H1 (cell line): ENCODE measurements at regions not wholly inside any gene's neighbourhood (a gene's known extent, or its start where the extent isn't known, plus 50 kb on each side); places are given as distances from the start of the nearest gene placed in this dataset.

Source experiments
- CTCF ChIA-PET: fragments of 300-600 bp; sonication (Branson Sonifier 250); formaldehyde crosslinking; loops from one replicate; lab custom pipeline; 2021; ENCODE audit not compliant: partially characterized antibody; lab: Charles Lee
- POLR2A ChIA-PET: fragments of 300-600 bp; sonication (Branson Sonifier 250); formaldehyde crosslinking; loops from one replicate; lab custom pipeline; 2021; ENCODE audit warnings: inconsistent platforms; ENCODE audit not compliant: partially characterized antibody; lab: Charles Lee
- DNase-seq, 2 experiments: peaks; one replicate each; pipeline versions ENCODE4 v3.0.0 to v3.0.0-alpha.2; 2010 to 2022; ENCODE audit warnings: low spot score in 2 of 2, low read depth in 1 of 2, mixed read lengths in 1 of 2
- FAIRE-seq: peaks from 2 replicates; lab custom pipeline; 2011; peaks lifted over from hg19 to GRCh38; lab: Jason Lieb, UNC
- H2AFZ ChIP-seq: 2 replicates; pipeline ENCODE4 v1.8.1; 2012; ENCODE audit warnings: low read length, inconsistent platforms
- H2AK5ac ChIP-seq: 2 replicates; pipeline ENCODE4 v1.6.1; 2013; ENCODE audit warnings: low read depth, low read length
- H2BK120ac ChIP-seq: replicated peaks from 2 replicates; pipeline ENCODE3; 2013; ENCODE audit warnings: low read depth, low read length, inconsistent platforms
- H2BK12ac ChIP-seq: 2 replicates; pipeline ENCODE4 v1.6.1; 2013; ENCODE audit warnings: low read depth, low read length
- H2BK15ac ChIP-seq: 2 replicates; pipeline ENCODE4 v1.6.1; 2013; ENCODE audit warnings: low read length
- H2BK20ac ChIP-seq: 2 replicates; pipeline ENCODE4 v1.6.1; 2013; ENCODE audit warnings: low read length
- H2BK5ac ChIP-seq: 2 replicates; pipeline ENCODE4 v1.6.1; 2013; ENCODE audit warnings: low read depth, low read length
- H3K14ac ChIP-seq: 2 replicates; pipeline ENCODE4 v1.6.1; 2013; ENCODE audit warnings: inconsistent platforms; ENCODE audit not compliant: insufficient read length
- H3K18ac ChIP-seq: 2 replicates; pipeline ENCODE4 v1.6.1; 2013; ENCODE audit warnings: low read length; ENCODE audit errors: extremely low read depth
- H3K23ac ChIP-seq: 2 replicates; pipeline ENCODE4 v1.6.1; 2013; ENCODE audit warnings: inconsistent platforms; ENCODE audit not compliant: insufficient read length
- H3K23me2 ChIP-seq: 2 replicates; pipeline ENCODE4 v1.6.1; 2013; ENCODE audit warnings: low read depth, low read length
- H3K27ac ChIP-seq: 2 replicates; pipeline ENCODE4 v1.6.1; 2011; ENCODE audit warnings: low read depth, low read length, inconsistent platforms
- H3K27me3 ChIP-seq, 4 experiments: replicated peaks in 1 of 4; 1 replicate in 1 of 4; 2 replicates in 3 of 4; pipeline versions ENCODE4 v1.6.1 to v1.8.1; 2011 to 2013; ENCODE audit warnings: low read length in 3 of 4, mild to moderate bottlenecking in 3 of 4, inconsistent platforms in 2 of 4, mixed read lengths in 2 of 4, moderate library complexity in 1 of 4; ENCODE audit not compliant: control insufficient read depth in 3 of 4, insufficient read depth in 3 of 4; ENCODE audit errors: extremely low read depth in 1 of 4
- H3K36me3 ChIP-seq, 4 experiments: 2 replicates each; pipeline versions ENCODE4 v1.6.1 to v1.8.1; 2011 to 2013; ENCODE audit warnings: mild to moderate bottlenecking in 4 of 4, low read length in 3 of 4, moderate library complexity in 2 of 4, control low read depth in 1 of 4, inconsistent platforms in 1 of 4; ENCODE audit not compliant: insufficient read depth in 4 of 4, control insufficient read depth in 2 of 4
- H3K4ac ChIP-seq: replicated peaks from 2 replicates; pipeline ENCODE3; 2013; ENCODE audit warnings: low read length, low read depth, mixed read lengths, inconsistent platforms; ENCODE audit not compliant: insufficient read length
- H3K4me1 ChIP-seq, 4 experiments: replicated peaks in 1 of 4; 1 replicate in 1 of 4; 2 replicates in 3 of 4; pipeline versions ENCODE4 v1.6.1 to v1.8.1; 2011 to 2013; ENCODE audit warnings: low read length in 3 of 4, inconsistent platforms in 2 of 4, mixed read lengths in 1 of 4; ENCODE audit not compliant: insufficient read depth in 4 of 4, control insufficient read depth in 3 of 4
- H3K4me2 ChIP-seq, 2 experiments: 2 replicates each; pipeline versions ENCODE4 v1.6.1 to v1.8.1; 2011 to 2013; ENCODE audit warnings: low read depth in 2 of 2, low read length in 2 of 2, control low read depth in 1 of 2, inconsistent platforms in 1 of 2, mild to moderate bottlenecking in 1 of 2; ENCODE audit not compliant: insufficient read depth in 1 of 2
- H3K4me3 ChIP-seq, 4 experiments: fragments of 200-600, 300-600 bp in 1 of 4; sonication (generic), shearing (Covaris generic), sonication (Bioruptor Twin) in 1 of 4; 2 replicates each; pipeline versions ENCODE4 v1.5.1 to v1.8.1; 2011 to 2016; ENCODE audit warnings: low read length in 4 of 4, low read depth in 3 of 4, control low read depth in 2 of 4, inconsistent platforms in 2 of 4, mild to moderate bottlenecking in 2 of 4, mixed read lengths in 1 of 4, moderate library complexity in 1 of 4; ENCODE audit not compliant: insufficient read depth in 2 of 4; ENCODE audit errors: extremely low read depth in 1 of 4
- H3K56ac ChIP-seq: replicated peaks from 2 replicates; pipeline ENCODE3; 2013; ENCODE audit warnings: low read depth, mild to moderate bottlenecking, mixed read lengths, low read length, inconsistent platforms; ENCODE audit not compliant: insufficient read length
- H3K79me1 ChIP-seq: 2 replicates; pipeline ENCODE4 v1.6.1; 2013; ENCODE audit warnings: low read depth, low read length, control low read depth
- H3K79me2 ChIP-seq, 2 experiments: 2 replicates each; pipeline versions ENCODE4 v1.6.1 to v1.8.1; 2012 to 2013; ENCODE audit warnings: low read length in 2 of 2, mild to moderate bottlenecking in 2 of 2, inconsistent platforms in 1 of 2; ENCODE audit not compliant: insufficient read depth in 2 of 2, control insufficient read depth in 1 of 2
- H3K9ac ChIP-seq, 4 experiments: replicated peaks in 1 of 4; 1 replicate in 1 of 4; 2 replicates in 3 of 4; pipeline versions ENCODE4 v1.6.1 to v1.8.1; 2011 to 2013; ENCODE audit warnings: low read depth in 3 of 4, low read length in 3 of 4, control low read depth in 2 of 4, mild to moderate bottlenecking in 2 of 4, moderate library complexity in 2 of 4, inconsistent platforms in 1 of 4; ENCODE audit errors: extremely low read depth in 1 of 4
- H3K9me3 ChIP-seq, 2 experiments: 2 replicates each; pipeline versions ENCODE4 v1.6.1 to v1.8.1; 2012 to 2013; ENCODE audit warnings: mild to moderate bottlenecking in 2 of 2, moderate library complexity in 2 of 2, control low read depth in 1 of 2, inconsistent platforms in 1 of 2, low read depth in 1 of 2, low read length in 1 of 2, mixed read lengths in 1 of 2; ENCODE audit not compliant: insufficient read depth in 2 of 2
- H4K20me1 ChIP-seq, 2 experiments: replicated peaks in 1 of 2; 2 replicates each; pipeline versions ENCODE3 to v1.8.1; 2011 to 2013; ENCODE audit warnings: inconsistent platforms in 2 of 2, low read length in 2 of 2, mild to moderate bottlenecking in 1 of 2; ENCODE audit not compliant: insufficient read depth in 2 of 2, control insufficient read depth in 1 of 2
- H4K5ac ChIP-seq: 2 replicates; pipeline ENCODE4 v1.6.1; 2013; ENCODE audit warnings: low read length, low read depth, mixed read lengths, inconsistent platforms; ENCODE audit not compliant: insufficient read length
- H4K8ac ChIP-seq: 2 replicates; pipeline ENCODE4 v1.8.0; 2013; ENCODE audit warnings: mild to moderate bottlenecking, moderate library complexity, low read length, inconsistent platforms; ENCODE audit not compliant: insufficient read depth; ENCODE audit errors: extremely low read depth
- H4K91ac ChIP-seq: replicated peaks from 2 replicates; pipeline ENCODE3; 2013; ENCODE audit warnings: low read length, mixed read lengths, inconsistent platforms; ENCODE audit not compliant: insufficient read length
- BCL11A ChIP-seq, 2 experiments: IDR thresholded peaks; one replicate each; pipeline ENCODE4 v1.6.1; 2011; ENCODE audit warnings: low read depth in 2 of 2, low read length in 2 of 2, mild to moderate bottlenecking in 2 of 2
- CREB1 ChIP-seq: IDR thresholded peaks from 2 replicates; pipeline ENCODE4 v1.6.1; 2012; ENCODE audit warnings: inconsistent platforms
- HDAC6 ChIP-seq: IDR thresholded peaks from one replicate; pipeline ENCODE4 v1.7.1; 2012; ENCODE audit warnings: low read depth, mild to moderate bottlenecking, inconsistent platforms, low read length, moderate library complexity
- KDM5A ChIP-seq: fragments of 200-600 bp; IDR thresholded peaks from 2 replicates; pipeline ENCODE4 v1.7.1; 2012; ENCODE audit warnings: mild to moderate bottlenecking, low read length, inconsistent platforms, mixed read lengths
- POLR2AphosphoS5 ChIP-seq: IDR thresholded peaks from 2 replicates; pipeline ENCODE4 v1.6.1; 2011; ENCODE audit warnings: low read depth, low read length
- RAD21 ChIP-seq, 2 experiments: IDR thresholded peaks in 1 of 2; conservative IDR thresholded peaks in 1 of 2; 2 replicates each; pipeline ENCODE4 v1.6.1; 2011; ENCODE audit warnings: low read depth in 2 of 2, low read length in 2 of 2, improper control_type of control experiment in 1 of 2, inconsistent platforms in 1 of 2, mild to moderate bottlenecking in 1 of 2, moderate library complexity in 1 of 2
- RBBP5 ChIP-seq: IDR thresholded peaks from 2 replicates; pipeline ENCODE4 v1.7.1; 2012; ENCODE audit warnings: low read depth, mild to moderate bottlenecking, inconsistent platforms, low read length, moderate library complexity, borderline replicate concordance
- RXRA ChIP-seq: IDR thresholded peaks from 2 replicates; pipeline ENCODE4 v1.6.1; 2011; ENCODE audit warnings: low read depth, mild to moderate bottlenecking, low read length, moderate library complexity; ENCODE audit not compliant: insufficient read depth
- SIN3A ChIP-seq, 2 experiments: IDR thresholded peaks in 1 of 2; conservative IDR thresholded peaks in 1 of 2; 2 replicates each; pipeline ENCODE4 v1.6.1; 2011 to 2012; ENCODE audit warnings: low read length in 2 of 2, improper control_type of control experiment in 1 of 2, low read depth in 1 of 2, mild to moderate bottlenecking in 1 of 2
- SP2 ChIP-seq: IDR thresholded peaks from 2 replicates; pipeline ENCODE4 v1.6.1; 2012; ENCODE audit warnings: mild to moderate bottlenecking, low read length, inconsistent platforms
- SRF ChIP-seq: IDR thresholded peaks from 2 replicates; pipeline ENCODE4 v1.6.1; 2011; ENCODE audit warnings: mild to moderate bottlenecking, low read depth, low read length, moderate library complexity
- TCF12 ChIP-seq: IDR thresholded peaks from 2 replicates; pipeline ENCODE4 v1.6.1; 2011; ENCODE audit warnings: low read depth, mild to moderate bottlenecking, low read length
- WGBS, 2 experiments: shearing (Covaris generic) in 1 of 2; methylation state at CpG; one replicate each; pipeline versions ENCODE4 v1.1.6 to v1.1.7; 2013 to 2015; ENCODE audit warnings: low lambda C conversion rate in 2 of 2, mixed read lengths in 2 of 2, inconsistent platforms in 1 of 2, low coverage in 1 of 2, missing lambda C conversion rate in 1 of 2; ENCODE audit not compliant: insufficient replicate concordance in 2 of 2, insufficient coverage in 1 of 2, insufficient read length in 1 of 2; ENCODE audit errors: extremely low coverage in 1 of 2, missing lambda C conversion rate in 1 of 2; 5-methylcytosine and 5-hydroxymethylcytosine counted together

DNA sequence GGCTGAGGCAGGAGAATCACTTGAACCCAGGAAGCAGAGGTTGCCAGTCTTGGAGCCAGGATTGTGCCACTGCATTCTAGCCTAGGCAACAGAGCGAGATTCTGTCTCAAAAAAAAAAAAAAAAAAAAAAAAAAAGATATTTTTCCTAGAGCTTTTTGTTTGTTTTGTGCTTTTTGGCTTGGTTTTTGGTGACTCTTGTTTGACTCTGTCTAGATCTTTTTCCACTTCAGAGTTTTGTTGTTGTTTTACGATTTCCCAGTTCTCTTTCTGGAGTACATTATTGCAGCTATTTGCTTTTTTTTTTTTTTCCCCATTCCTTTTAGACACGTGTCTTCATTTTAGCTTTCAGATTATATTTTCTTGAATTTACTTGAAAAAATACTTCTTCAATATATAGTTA is 67.0 kb upstream of the AKAP12 start:
- H3K79me2 ChIP-seq: no peaks in the 10 kb centered on the region
- no peaks in the 10 kb centered on the region for H3K9me3 ChIP-seq
- DNase-seq (no peak), FAIRE-seq (no peak)
- no peak overlapping the region for H3K23ac ChIP-seq
- H3K23me2 ChIP-seq: no peaks in the 10 kb centered on the region
- H4K91ac ChIP-seq: no peak overlapping the region
- H3K27ac ChIP-seq: no peak overlapping the region
- H2BK15ac ChIP-seq: no peak overlapping the region
- H3K4me3 ChIP-seq: no peak overlapping the region
- H4K8ac ChIP-seq: no peak overlapping the region
- no peak overlapping the region for H3K14ac ChIP-seq
- no peak overlapping the region for H2BK5ac ChIP-seq
- H2AK5ac ChIP-seq: no peak overlapping the region
- H2BK12ac ChIP-seq: no peak overlapping the region
- H3K4me2 ChIP-seq: no peak overlapping the region
- H3K36me3 ChIP-seq: no peaks in the 10 kb centered on the region
- no peak overlapping the region for H3K18ac ChIP-seq
- no peak overlapping the region for H3K9ac ChIP-seq
- WGBS, 2 experiments: 69% methylated on average over 3 of the region's 3 CpGs; no CpG with 5 or more reads in 1 of the 2 experiments
- H2BK120ac ChIP-seq: no peak overlapping the region
- no peaks in the 10 kb centered on the region for H3K79me1 ChIP-seq
- H4K5ac ChIP-seq: no peak overlapping the region
- no peak overlapping the region for H3K4ac ChIP-seq
- no peaks in the 10 kb centered on the region for H3K27me3 ChIP-seq
- ChIA-PET POLR2A (no interaction called here), CTCF (interaction anchor here (0.6 kb wide), 1 partner anchor 74 kb away, joined by 3 read pairs; no protein-coding TSS in a partner anchor)
- no peak overlapping the region for H2BK20ac ChIP-seq
- no peak overlapping the region for H2AFZ ChIP-seq
- no peaks in the 10 kb centered on the region for H4K20me1 ChIP-seq
- H3K56ac ChIP-seq: no peak overlapping the region
- H3K4me1 ChIP-seq: 0 out of 7 replicates have a peak, but pooled peaks cover 0 to 5% (median 0%) of the 10 kb centered on the region in 4 experiments
- TF ChIP-seq RAD21 (IDR thresholded peaks at IDR 0.05 in 1 of 2, conservative IDR thresholded peaks at IDR 0.05 in 1 of 2; ENCODE audit: low read depth in 2 of 2, low read length in 2 of 2) (no peak), POLR2AphosphoS5 (no peak), KDM5A (no peak), CREB1 (no peak), HDAC6 (no peak), BCL11A (IDR thresholded peaks at IDR 0.05; ENCODE audit: low read depth in 2 of 2, low read length in 2 of 2) (no peak), RXRA (no peak), RBBP5 (no peak), SIN3A (conservative IDR thresholded peaks at IDR 0.05 in 1 of 2, IDR thresholded peaks at IDR 0.05 in 1 of 2; ENCODE audit: low read depth in 1 of 2, low read length in 2 of 2) (no peak), TCF12 (no peak), SP2 (no peak), SRF (no peak)
